GM13977 (cell line): ENCODE measurements at regions not wholly inside any gene's neighbourhood (a gene's known extent, or its start where the extent isn't known, plus 50 kb on each side); places are given as distances from the start of the nearest gene placed in this dataset.

Experiments used
- DNase-seq: peaks from one replicate; pipeline ENCODE4 v3.0.0; 2012; ENCODE audit warnings: low spot score
- in situ Hi-C: fragments of 300-500 bp; cut with MboI; formaldehyde crosslinking; loops from one replicate; pipeline ENCODE4 v1.12.0; 2022; ENCODE audit warnings: low sequenced_read_pairs, low pct_unique_long_range_greater_than_20kb, mixed read lengths, inconsistent platforms; ENCODE audit not compliant: unreplicated experiment
- TF ChIP-seq, protein P1 (sequence below): IDR thresholded peaks from 2 replicates; pipeline ENCODE4 v1.5.1; 2012; ENCODE audit warnings: mild to moderate bottlenecking, control low read depth; ENCODE audit not compliant: insufficient read depth; ENCODE audit errors: extremely low read depth, missing control alignments

- TF ChIP-seq, protein P1, sequence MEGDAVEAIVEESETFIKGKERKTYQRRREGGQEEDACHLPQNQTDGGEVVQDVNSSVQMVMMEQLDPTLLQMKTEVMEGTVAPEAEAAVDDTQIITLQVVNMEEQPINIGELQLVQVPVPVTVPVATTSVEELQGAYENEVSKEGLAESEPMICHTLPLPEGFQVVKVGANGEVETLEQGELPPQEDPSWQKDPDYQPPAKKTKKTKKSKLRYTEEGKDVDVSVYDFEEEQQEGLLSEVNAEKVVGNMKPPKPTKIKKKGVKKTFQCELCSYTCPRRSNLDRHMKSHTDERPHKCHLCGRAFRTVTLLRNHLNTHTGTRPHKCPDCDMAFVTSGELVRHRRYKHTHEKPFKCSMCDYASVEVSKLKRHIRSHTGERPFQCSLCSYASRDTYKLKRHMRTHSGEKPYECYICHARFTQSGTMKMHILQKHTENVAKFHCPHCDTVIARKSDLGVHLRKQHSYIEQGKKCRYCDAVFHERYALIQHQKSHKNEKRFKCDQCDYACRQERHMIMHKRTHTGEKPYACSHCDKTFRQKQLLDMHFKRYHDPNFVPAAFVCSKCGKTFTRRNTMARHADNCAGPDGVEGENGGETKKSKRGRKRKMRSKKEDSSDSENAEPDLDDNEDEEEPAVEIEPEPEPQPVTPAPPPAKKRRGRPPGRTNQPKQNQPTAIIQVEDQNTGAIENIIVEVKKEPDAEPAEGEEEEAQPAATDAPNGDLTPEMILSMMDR = no peak
- no peak for DNase-seq
- in situ Hi-C loops = no loop called here
Observed at GRCh38 chr9:80426992-80427391, 855.2 kb downstream of the TLE4 start.

DNA sequence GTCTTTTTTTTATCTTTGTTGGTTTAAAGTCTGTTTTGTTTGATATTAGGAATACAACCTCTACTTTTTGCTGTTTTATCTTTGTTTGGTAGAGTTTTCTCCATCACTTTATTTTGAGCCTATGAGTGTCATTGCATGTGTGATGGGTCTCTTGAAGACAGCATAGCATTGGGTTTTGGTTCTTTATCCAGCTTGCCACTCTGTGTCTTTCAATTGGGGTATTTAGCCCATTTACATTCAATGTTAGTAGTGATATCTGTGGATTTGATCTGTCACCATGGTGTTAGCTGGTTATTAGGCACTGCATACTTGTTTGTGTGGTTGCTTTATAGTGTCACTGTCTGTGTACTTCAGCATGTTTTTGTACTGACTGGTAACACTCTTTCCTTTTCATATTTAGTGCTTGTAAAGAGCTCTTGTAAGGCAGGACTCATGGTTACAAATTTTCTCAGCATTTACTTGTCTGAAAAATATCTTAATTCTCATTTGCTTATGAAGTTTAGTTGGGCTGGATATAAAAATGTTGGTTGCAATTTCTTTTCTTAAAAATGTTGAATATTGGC lies 845.5 kb downstream of the TLE4 start:
- in situ Hi-C loops = no loop called here

DNA sequence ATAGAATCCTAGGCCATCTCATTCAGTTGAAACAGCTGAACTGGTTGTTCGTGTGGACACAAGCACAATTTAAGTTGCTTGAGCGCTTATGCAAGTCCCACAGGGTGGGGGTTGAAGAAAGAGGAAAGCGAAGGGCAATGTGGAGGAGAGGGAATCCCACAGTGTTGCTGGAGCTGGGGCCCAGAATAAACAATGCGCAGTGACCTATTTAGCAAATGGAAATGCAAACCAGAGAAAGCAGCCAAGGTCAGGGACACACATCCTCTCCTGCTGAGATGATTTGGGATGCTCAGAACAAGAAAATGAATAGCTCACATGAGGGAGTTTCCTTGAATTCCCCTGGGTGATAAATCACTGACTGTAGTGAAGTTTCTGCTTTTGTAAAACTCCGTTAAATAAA lies 838.3 kb downstream of the TLE4 start:
- TF ChIP-seq, protein P1 = no peak
- no peak for DNase-seq
- in situ Hi-C loops = no loop called here

More for the DNA sequence above, 845.5 kb downstream of the TLE4 start:
- DNase-seq = no peak
- TF ChIP-seq, protein P1 = no peak

DNA sequence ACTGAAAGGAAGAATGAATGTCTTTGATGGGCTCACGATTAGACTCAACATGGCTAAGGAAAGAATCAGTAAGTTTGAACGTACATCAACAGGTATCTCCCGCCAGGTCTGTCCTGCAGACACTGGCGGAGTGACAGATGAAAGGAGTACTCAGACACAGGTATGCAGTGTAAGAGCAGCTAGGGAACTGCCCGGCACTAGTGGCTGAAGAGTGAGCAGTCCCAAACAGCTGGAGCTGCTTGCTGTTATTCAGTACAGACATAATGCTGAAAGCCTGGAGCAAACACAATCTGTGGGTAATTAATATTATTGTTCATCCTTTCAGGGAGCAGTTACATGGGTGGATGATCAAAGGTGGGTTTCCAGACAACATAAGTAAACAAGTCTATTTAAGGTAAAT lies 835.5 kb downstream of the TLE4 start:
- TF ChIP-seq, protein P1 = no peak
- in situ Hi-C loops = no loop called here
- DNase-seq = no peak

DNA sequence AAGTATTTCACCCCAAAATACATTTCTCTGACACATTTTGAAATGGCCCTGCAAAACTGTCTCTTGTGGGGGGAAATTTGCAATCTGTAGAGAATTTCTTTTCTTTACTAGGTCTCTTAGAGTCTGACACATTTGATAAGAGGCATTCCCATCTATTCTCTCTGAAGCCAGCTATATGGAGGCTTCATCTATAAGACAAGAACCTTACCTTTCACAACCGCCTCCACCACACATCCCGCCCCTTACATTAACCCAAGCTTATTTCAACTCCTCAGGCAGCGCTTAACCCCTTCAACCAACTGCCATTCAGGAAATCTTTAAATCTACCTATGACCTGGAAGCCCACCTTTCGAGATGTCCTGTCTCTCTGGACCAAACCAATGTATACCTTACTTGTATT lies 829.5 kb downstream of the TLE4 start:
- TF ChIP-seq, protein P1 = no peak
- DNase-seq = no peak
- in situ Hi-C loops = no loop called here

DNA sequence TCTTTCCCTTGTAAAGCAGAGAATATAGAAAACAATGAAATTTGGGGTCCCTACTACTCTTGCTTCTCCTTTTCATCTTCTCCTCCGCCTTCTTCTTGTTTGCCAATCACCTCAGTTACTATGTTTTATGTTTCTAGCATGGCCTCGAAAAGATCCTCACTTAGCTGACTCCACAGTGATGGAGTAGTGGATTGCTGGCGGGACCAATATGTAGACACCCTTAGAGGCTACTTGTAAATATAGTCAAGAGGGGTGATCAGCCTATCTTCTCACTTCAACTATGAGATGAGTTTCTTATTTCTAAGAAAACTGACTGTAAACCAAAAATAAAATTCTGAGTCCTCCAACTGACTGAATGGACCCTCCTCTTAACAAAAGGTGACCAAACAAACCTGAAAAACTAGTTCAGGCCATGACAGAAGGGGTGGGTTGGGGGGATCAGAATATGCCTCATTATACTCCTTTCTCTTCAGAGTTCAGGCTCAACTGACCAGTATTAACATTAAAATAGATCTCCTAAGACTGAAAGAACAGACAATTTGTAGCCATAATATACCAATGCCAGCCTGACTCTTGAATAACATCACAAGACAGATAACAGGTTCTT lies 829.0 kb downstream of the TLE4 start:
- TF ChIP-seq, protein P1 = no peak
- no peak for DNase-seq
- in situ Hi-C loops = no loop called here
